ENCODE measurements at regions not wholly inside any gene's neighbourhood (a gene's known extent, or its start where the extent isn't known, plus 50 kb on each side); places are given as distances from the start of the nearest gene placed in this dataset.

DNA sequence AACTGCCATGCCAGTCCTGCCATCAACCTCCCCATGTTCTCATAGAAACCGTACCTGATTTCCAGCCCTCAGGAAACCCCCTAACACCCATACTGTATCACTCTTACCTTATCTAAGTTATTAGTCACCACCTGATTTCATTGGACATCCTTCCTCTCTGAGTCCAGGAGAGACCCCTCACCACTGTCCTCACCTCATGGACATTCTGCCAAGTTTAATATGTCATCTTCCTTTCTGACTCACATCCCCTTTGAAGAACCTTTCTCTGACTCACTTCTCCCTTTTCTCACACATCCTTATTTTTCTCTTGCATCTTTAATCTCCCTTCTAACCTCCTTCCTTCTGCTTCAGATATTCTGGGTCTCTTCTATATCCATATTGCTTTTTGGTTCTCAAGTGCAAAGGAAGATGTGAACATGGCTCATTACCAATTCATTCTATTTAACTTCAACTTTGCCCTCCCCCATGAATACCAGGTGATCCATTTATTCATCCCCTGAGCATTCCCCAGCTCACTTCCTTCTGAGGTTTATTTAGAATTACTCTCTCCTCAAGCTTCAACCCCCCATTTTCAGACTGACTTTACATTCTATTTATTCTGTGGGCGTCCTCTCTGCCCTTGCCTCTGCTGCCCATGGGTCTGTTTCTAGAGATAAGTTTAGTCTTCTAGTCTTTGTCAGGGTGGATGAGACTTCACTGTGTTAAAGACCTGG is 206.8 kb upstream of the ESRRG start:
- H3K4me1 ChIP-seq = no peaks in the 10 kb centered on the region
- H3K27me3 ChIP-seq (ENCODE audit: low read depth) = no peaks in the 10 kb centered on the region
- intact Hi-C loops (cut with DNase I) = no loop called here
- no peak for DNase-seq
- H3K36me3 ChIP-seq = no peaks in the 10 kb centered on the region
- no peak overlapping the region for H3K27ac ChIP-seq
- ATAC-seq = no peak
- TF ChIP-seq, protein P1, sequence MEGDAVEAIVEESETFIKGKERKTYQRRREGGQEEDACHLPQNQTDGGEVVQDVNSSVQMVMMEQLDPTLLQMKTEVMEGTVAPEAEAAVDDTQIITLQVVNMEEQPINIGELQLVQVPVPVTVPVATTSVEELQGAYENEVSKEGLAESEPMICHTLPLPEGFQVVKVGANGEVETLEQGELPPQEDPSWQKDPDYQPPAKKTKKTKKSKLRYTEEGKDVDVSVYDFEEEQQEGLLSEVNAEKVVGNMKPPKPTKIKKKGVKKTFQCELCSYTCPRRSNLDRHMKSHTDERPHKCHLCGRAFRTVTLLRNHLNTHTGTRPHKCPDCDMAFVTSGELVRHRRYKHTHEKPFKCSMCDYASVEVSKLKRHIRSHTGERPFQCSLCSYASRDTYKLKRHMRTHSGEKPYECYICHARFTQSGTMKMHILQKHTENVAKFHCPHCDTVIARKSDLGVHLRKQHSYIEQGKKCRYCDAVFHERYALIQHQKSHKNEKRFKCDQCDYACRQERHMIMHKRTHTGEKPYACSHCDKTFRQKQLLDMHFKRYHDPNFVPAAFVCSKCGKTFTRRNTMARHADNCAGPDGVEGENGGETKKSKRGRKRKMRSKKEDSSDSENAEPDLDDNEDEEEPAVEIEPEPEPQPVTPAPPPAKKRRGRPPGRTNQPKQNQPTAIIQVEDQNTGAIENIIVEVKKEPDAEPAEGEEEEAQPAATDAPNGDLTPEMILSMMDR (IDR thresholded peaks at IDR 0.05) = no peak
- H3K9me3 ChIP-seq = no peaks in the 10 kb centered on the region
- no peak overlapping the region for H3K4me3 ChIP-seq

DNA sequence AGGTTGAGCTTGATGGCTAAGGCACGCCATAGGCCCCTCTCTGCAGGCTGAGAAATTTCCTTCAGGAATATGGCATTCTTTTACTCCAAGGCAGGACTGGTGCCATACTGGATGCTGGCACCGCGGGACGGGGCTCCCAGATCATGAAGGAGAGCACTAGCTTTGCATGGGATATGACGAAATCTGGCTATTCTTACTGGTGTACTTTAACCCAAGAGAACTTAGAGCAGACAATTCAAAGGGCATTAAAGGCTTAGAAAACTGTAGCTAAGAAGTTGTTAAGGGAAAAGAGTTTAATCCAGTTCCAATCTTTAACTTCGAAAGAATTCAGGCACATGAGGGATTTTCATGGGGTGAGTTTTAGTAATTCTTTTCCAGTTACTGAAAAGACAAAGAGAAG is 204.4 kb upstream of the ESRRG start:
- intact Hi-C loops (cut with DNase I) = no loop called here
- Histone ChIP-seq H3K9me3 (no peaks in the 10 kb centered on the region), H3K27me3 (ENCODE audit: low read depth) (no peaks in the 10 kb centered on the region), H3K4me3 (no peak overlapping the region), H3K4me1 (no peaks in the 10 kb centered on the region), H3K36me3 (no peaks in the 10 kb centered on the region), H3K27ac (no peak overlapping the region)
- DNase-seq = no peak
- ATAC-seq = no peak
- TF ChIP-seq, protein P1 (IDR thresholded peaks at IDR 0.05) = no peak

DNA sequence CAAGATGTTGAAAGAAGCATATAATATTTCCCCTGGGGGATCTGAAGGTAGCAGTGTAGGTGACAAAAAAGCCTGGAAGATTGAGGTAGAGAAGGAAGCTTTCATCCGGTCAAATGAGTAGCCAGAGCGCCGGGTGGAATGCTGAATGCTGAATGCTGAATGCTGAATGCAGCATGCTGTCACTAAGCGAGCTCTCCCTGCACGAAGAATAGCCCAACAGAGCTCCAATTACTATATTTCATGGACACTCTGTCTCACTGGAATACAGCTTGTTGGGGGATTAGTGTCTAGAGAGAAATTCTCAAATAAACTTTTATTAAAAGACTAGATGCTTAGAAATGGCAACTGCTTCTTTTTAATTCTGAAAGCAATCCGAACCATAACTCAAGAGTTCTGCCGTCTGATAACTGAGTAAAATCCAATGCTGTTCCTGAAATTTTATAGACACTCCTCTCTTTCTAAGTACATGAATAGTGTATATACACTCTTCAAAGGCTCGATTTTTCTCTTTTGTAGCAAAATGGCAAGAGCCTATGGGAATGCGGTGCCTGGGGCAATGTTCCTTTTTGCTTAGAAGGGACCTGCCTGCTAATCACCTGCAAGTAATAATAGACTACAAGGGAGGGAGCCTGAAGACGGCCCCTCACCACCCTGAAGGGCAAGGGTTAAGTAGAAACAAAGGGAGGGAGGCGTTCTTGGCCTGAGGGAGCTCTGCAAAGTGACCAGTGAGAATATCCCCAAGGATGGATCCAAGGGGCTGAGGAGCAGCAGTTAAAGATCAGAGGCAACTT is 203.7 kb upstream of the ESRRG start:
- no peak for ATAC-seq

DNA sequence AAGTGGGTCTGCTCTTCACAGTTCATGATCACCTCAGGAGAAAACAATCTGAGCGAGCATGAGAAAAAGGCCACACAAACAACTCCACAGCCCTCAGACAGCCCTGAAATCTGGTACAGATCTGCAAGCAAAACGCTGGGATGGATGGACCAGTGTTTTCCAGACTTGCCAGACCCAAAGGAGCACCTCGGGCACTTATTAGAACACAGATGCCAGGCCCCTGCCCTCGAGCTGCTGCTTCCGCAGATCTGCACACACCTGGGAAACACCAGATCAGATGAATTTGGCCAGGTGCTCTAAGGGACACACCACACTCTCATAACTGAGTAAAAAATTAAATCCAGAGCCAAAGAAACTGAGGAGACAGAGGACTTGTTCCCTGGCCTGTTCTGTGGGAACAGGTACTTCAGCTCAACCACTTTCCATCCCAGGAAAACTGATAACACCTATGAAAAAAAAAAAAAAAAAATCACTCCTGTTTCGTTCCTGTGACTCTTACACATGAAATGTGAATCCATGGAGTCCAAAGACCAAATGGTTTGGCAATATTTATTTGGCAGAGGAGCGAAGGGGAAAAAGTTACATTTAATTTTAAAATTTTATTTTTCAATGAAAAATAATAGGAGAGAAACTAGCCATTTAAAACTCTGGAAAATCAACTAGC is 202.9 kb upstream of the ESRRG start:
- Histone ChIP-seq H3K27me3 (ENCODE audit: low read depth) (no peaks in the 10 kb centered on the region), H3K27ac (no peak overlapping the region), H3K4me1 (no peaks in the 10 kb centered on the region), H3K9me3 (no peaks in the 10 kb centered on the region), H3K4me3 (no peak overlapping the region), H3K36me3 (no peaks in the 10 kb centered on the region)
- no peak for DNase-seq
- TF ChIP-seq, protein P1 (IDR thresholded peaks at IDR 0.05) = no peak
- intact Hi-C loops (cut with DNase I) = no loop called here
- no peak for ATAC-seq

More for the DNA sequence above, 203.7 kb upstream of the ESRRG start:
- Histone ChIP-seq H3K36me3 (no peaks in the 10 kb centered on the region), H3K27ac (no peak overlapping the region), H3K4me1 (no peaks in the 10 kb centered on the region), H3K27me3 (ENCODE audit: low read depth) (no peaks in the 10 kb centered on the region), H3K4me3 (no peak overlapping the region), H3K9me3 (no peaks in the 10 kb centered on the region)
- TF ChIP-seq, protein P1 (IDR thresholded peaks at IDR 0.05) = no peak
- no peak for DNase-seq
- intact Hi-C loops (cut with DNase I) = no loop called here

DNA sequence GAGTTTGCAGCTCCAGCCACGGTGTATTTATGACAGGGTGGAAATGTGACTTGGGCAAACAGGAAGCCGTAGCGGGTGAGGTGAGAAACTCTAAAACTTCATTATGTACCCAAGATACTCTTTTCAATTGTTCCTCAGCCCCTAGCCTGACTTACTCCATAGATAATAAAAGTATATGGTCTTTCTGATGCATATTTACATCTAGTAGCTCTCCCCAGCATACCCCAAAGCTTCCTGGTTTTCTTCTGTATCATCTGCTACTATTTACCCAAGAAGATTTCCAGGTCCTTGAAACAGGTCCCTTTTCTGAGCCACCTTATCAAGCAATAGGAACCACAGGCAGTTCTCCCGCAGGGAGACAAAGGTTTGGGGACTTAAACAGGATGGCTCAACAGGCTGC is 201.5 kb upstream of the ESRRG start:
- no peak overlapping the region for H3K4me3 ChIP-seq
- DNase-seq = no peak
- no peaks in the 10 kb centered on the region for H3K9me3 ChIP-seq
- H3K4me1 ChIP-seq = no peaks in the 10 kb centered on the region
- intact Hi-C loops (cut with DNase I) = no loop called here
- TF ChIP-seq, protein P1 (IDR thresholded peaks at IDR 0.05) = no peak
- H3K27me3 ChIP-seq (ENCODE audit: low read depth) = no peaks in the 10 kb centered on the region
- no peak overlapping the region for H3K27ac ChIP-seq
- no peak for ATAC-seq
- no peaks in the 10 kb centered on the region for H3K36me3 ChIP-seq

Data from lower lobe of right lung (tissue), 2 donors.